ENCODE measurements at regions not wholly inside any gene's neighbourhood (a gene's known extent, or its start where the extent isn't known, plus 50 kb on each side); places are given as distances from the start of the nearest gene placed in this dataset.

- Histone ChIP-seq H3K79me2 (ENCODE audit: control insufficient read depth in 1 of 2, insufficient read depth in 2 of 2, low read length in 2 of 2) (no peaks in the 10 kb centered on the region), H3K4ac (replicated peaks; ENCODE audit: insufficient read length, low read depth, low read length) (no peak overlapping the region), H3K4me3 (ENCODE audit: extremely low read depth in 1 of 4, insufficient read depth in 2 of 4, low read depth in 3 of 4, low read length in 4 of 4) (no peak overlapping the region), H3K23me2 (ENCODE audit: low read depth, low read length) (peaks cover 8% of the 10 kb centered on the region; the same call in 1 of the 2 replicates), H3K56ac (replicated peaks; ENCODE audit: insufficient read length, low read depth, low read length) (no peak overlapping the region), H4K8ac (ENCODE audit: extremely low read depth, insufficient read depth, low read length) (no peak overlapping the region), H3K9ac (replicated peaks in 1 of 4; ENCODE audit: extremely low read depth in 1 of 4, low read depth in 3 of 4, low read length in 3 of 4) (no peak overlapping the region), H3K18ac (ENCODE audit: extremely low read depth, low read length) (no peak overlapping the region; the same call in 1 of the 2 replicates), H3K4me2 (ENCODE audit: insufficient read depth in 1 of 2, low read depth in 2 of 2, low read length in 2 of 2) (no peak overlapping the region; a peak in 1 of 4 replicates), H3K9me3 (ENCODE audit: insufficient read depth in 2 of 2, low read depth in 1 of 2, low read length in 1 of 2) (peaks cover 0 to 4% of the 10 kb centered on the region in 2 experiments; a peak in 1 of 4 replicates), H2BK120ac (replicated peaks; ENCODE audit: low read depth, low read length) (no peak overlapping the region), H4K20me1 (replicated peaks in 1 of 2; ENCODE audit: control insufficient read depth in 1 of 2, insufficient read depth in 2 of 2, low read length in 2 of 2) (peaks cover 0 to 8% of the 10 kb centered on the region in 2 experiments), H3K23ac (ENCODE audit: insufficient read length) (no peak overlapping the region), H2AFZ (ENCODE audit: low read length) (no peak overlapping the region), H2BK5ac (ENCODE audit: low read depth, low read length) (no peak overlapping the region), H2BK15ac (ENCODE audit: low read length) (no peak overlapping the region), H2AK5ac (ENCODE audit: low read depth, low read length) (no peak overlapping the region), H3K36me3 (ENCODE audit: control insufficient read depth in 2 of 4, insufficient read depth in 4 of 4, low read length in 3 of 4) (no peaks in the 10 kb centered on the region; a peak in 1 of 8 replicates), H4K5ac (ENCODE audit: insufficient read length, low read depth, low read length) (no peak overlapping the region), H3K27me3 (replicated peaks in 1 of 4; ENCODE audit: control insufficient read depth in 3 of 4, extremely low read depth in 1 of 4, insufficient read depth in 3 of 4, low read length in 3 of 4) (no peaks in the 10 kb centered on the region; a peak in 1 of 7 replicates), H2BK12ac (ENCODE audit: low read depth, low read length) (0 out of 2 replicates have a peak overlapping the region, but pooled peaks have one; percentile 27), H2BK20ac (ENCODE audit: low read length) (no peak overlapping the region), H3K4me1 (replicated peaks in 1 of 4; ENCODE audit: control insufficient read depth in 3 of 4, insufficient read depth in 4 of 4, low read length in 3 of 4) (peaks cover 0 to 8% (median under 1%) of the 10 kb centered on the region in 4 experiments; a peak in 3 of 7 replicates), H3K27ac (ENCODE audit: low read depth, low read length) (no peak overlapping the region), H3K79me1 (ENCODE audit: low read depth, low read length) (no peaks in the 10 kb centered on the region), H4K91ac (replicated peaks; ENCODE audit: insufficient read length, low read length) (no peak overlapping the region), H3K14ac (ENCODE audit: insufficient read length) (no peak overlapping the region)
- ChIA-PET CTCF (ENCODE audit: partially characterized antibody) (interaction anchor here (0.9 to 2.7 kb wide), 13 partner anchors 9 to 167 kb away, joined by 3 to 14 read pairs (median 3); no protein-coding TSS in a partner anchor), POLR2A (ENCODE audit: partially characterized antibody) (interaction anchor here (0.8 kb wide), 1 partner anchor 25 kb away, joined by 3 read pairs; no protein-coding TSS in a partner anchor)
- FAIRE-seq (no peak), DNase-seq (ENCODE audit: low read depth in 1 of 2, low spot score in 2 of 2) (peak in 1 of 2 experiments; percentile 9)
- peak; percentile 56; the same call in 1 of the 2 replicates for TF ChIP-seq MAX (IDR thresholded peaks at IDR 0.05)
- TF ChIP-seq KDM1A (IDR thresholded peaks at IDR 0.05; ENCODE audit: borderline replicate concordance, low read length), result peak; percentile 26; the same call in 1 of the 2 replicates
- TF ChIP-seq RAD21 (IDR thresholded peaks at IDR 0.05 in 1 of 2, conservative IDR thresholded peaks at IDR 0.05 in 1 of 2; ENCODE audit: low read depth in 2 of 2, low read length in 2 of 2), result peak; percentile 32 to 50; a peak in 3 of 4 replicates
- no peak for TF ChIP-seq KDM4A (IDR thresholded peaks at IDR 0.05; ENCODE audit: low read depth, low read length, severe bottlenecking)
- TF ChIP-seq, protein P1, sequence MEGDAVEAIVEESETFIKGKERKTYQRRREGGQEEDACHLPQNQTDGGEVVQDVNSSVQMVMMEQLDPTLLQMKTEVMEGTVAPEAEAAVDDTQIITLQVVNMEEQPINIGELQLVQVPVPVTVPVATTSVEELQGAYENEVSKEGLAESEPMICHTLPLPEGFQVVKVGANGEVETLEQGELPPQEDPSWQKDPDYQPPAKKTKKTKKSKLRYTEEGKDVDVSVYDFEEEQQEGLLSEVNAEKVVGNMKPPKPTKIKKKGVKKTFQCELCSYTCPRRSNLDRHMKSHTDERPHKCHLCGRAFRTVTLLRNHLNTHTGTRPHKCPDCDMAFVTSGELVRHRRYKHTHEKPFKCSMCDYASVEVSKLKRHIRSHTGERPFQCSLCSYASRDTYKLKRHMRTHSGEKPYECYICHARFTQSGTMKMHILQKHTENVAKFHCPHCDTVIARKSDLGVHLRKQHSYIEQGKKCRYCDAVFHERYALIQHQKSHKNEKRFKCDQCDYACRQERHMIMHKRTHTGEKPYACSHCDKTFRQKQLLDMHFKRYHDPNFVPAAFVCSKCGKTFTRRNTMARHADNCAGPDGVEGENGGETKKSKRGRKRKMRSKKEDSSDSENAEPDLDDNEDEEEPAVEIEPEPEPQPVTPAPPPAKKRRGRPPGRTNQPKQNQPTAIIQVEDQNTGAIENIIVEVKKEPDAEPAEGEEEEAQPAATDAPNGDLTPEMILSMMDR (IDR thresholded peaks at IDR 0.05; ENCODE audit: control extremely low read depth in 1 of 3, insufficient read depth in 1 of 3, low read depth in 1 of 3, low read length in 3 of 3), result peak in 2 of 3 experiments; percentile 71 to 92; a peak in 3 of 4 replicates
- WGBS, 2 experiments (ENCODE audit: extremely low coverage in 1 of 2, insufficient coverage in 1 of 2, insufficient read length in 1 of 2, insufficient replicate concordance in 2 of 2, low coverage in 1 of 2, low lambda C conversion rate in 2 of 2, missing lambda C conversion rate in 1 of 2), result 82% methylated on average over 5 of the region's 9 CpGs; no CpG with 5 or more reads in 1 of the 2 experiments
Observed at GRCh38 chr9:134275375-134275774, 50.9 kb upstream of the RXRA start.
